GM12878 (cell line): ENCODE measurements at regions not wholly inside any gene's neighbourhood (a gene's known extent, or its start where the extent isn't known, plus 50 kb on each side); places are given as distances from the start of the nearest gene placed in this dataset.

Experiments used
- ATAC-seq: fragments of 200-7000 bp; cut with Tn5 transposase; 3 replicates; pipeline ENCODE4 v1.9.1; 2020; ENCODE audit warnings: mild to moderate bottlenecking, moderate library complexity
- BruUV-seq: library from RNA; stranded (reverse); fragments of 400-500 nt; replicated peaks from 2 replicates; lab custom pipeline; 2021; lab: Mats Ljungman, UMichigan
- CTCF ChIA-PET: fragments of 300-600 bp; sonication (Branson Sonifier 250); formaldehyde crosslinking; extraction: SDS; loops from one replicate; lab custom pipeline; 2021; ENCODE audit warnings: inconsistent platforms; lab: Yijun Ruan, JAX
- POLR2A ChIA-PET: fragments of 350-600 bp; formaldehyde crosslinking; extraction: SDS; loops from one replicate; lab custom pipeline; 2021; ENCODE audit warnings: inconsistent platforms; lab: Charles Lee
- RAD21 ChIA-PET: fragments of 300-600 bp; sonication (Branson Sonifier 250); formaldehyde crosslinking; loops from one replicate; lab custom pipeline; 2023; ENCODE audit warnings: antibody characterized with exemption; ENCODE audit not compliant: unreplicated experiment; lab: Charles Lee
- SMC1A ChIA-PET: fragments of 300-600 bp; sonication (Branson Sonifier 250); formaldehyde crosslinking; loops from one replicate; lab custom pipeline; 2023; ENCODE audit not compliant: unreplicated experiment, uncharacterized antibody; lab: Charles Lee
- DNase-seq: peaks from one replicate; pipeline ENCODE4 v3.0.0-alpha.2; 2011; ENCODE audit warnings: low read depth, low spot score
- FAIRE-seq: peaks from 3 replicates; lab custom pipeline; 2011; peaks lifted over from hg19 to GRCh38; lab: Jason Lieb, UNC
- H2AFZ ChIP-seq: 2 replicates; pipeline ENCODE4 v1.6.0; 2011; ENCODE audit warnings: low read depth, low read length, control low read depth; ENCODE audit not compliant: control insufficient read depth
- H3K27ac ChIP-seq: 2 replicates; pipeline ENCODE4 v1.5.1; 2011; ENCODE audit warnings: control low read depth; ENCODE audit not compliant: control insufficient read depth, insufficient read depth
- H3K27me3 ChIP-seq, 2 experiments: replicated peaks in 1 of 2; 2 replicates each; pipeline versions ENCODE4 v1.6.0 to v1.6.1; 2011; ENCODE audit warnings: low read length in 1 of 2; ENCODE audit not compliant: control insufficient read depth in 2 of 2, insufficient read depth in 2 of 2
- H3K36me3 ChIP-seq, 2 experiments: 2 replicates each; pipeline ENCODE4 v1.5.1; 2011; ENCODE audit warnings: low read length in 1 of 2; ENCODE audit not compliant: control insufficient read depth in 2 of 2, insufficient read depth in 2 of 2
- H3K4me1 ChIP-seq: 2 replicates; pipeline ENCODE4 v1.6.1; 2011; ENCODE audit warnings: mild to moderate bottlenecking, low read length, moderate library complexity, mixed read lengths; ENCODE audit not compliant: control insufficient read depth, insufficient read depth
- H3K4me2 ChIP-seq: 2 replicates; pipeline ENCODE4 v1.6.0; 2011; ENCODE audit warnings: control low read depth; ENCODE audit not compliant: control insufficient read depth, insufficient read depth
- H3K4me3 ChIP-seq: fragments of 200-600 bp; sonication (generic); 2 replicates; pipeline ENCODE4 v1.5.1; 2016
- H3K79me2 ChIP-seq: 2 replicates; pipeline ENCODE4 v1.6.0; 2011; ENCODE audit warnings: low read length; ENCODE audit not compliant: control insufficient read depth, insufficient read depth
- H3K9ac ChIP-seq: 2 replicates; pipeline ENCODE4 v1.8.0; 2011; ENCODE audit warnings: low read length, control low read depth, mixed read lengths; ENCODE audit not compliant: control insufficient read depth, insufficient read depth
- H3K9me3 ChIP-seq: replicated peaks from 3 replicates; pipeline ENCODE4 v1.5.1; 2011; ENCODE audit warnings: mild to moderate bottlenecking, low read length; ENCODE audit not compliant: control insufficient read depth, insufficient read depth
- H4K20me1 ChIP-seq: 2 replicates; pipeline ENCODE4 v1.6.0; 2011; ENCODE audit not compliant: control insufficient read depth, insufficient read depth
- RBBP5 ChIP-seq: fragments of 200-600 bp; sonication (generic); conservative IDR thresholded peaks from 2 replicates; pipeline ENCODE4 v1.6.1; 2016
- WGBS: methylation state at CpG from one replicate; pipeline ENCODE4 v1.1.6; 2016; ENCODE audit warnings: low lambda C conversion rate; ENCODE audit not compliant: insufficient replicate concordance, insufficient coverage; ENCODE audit errors: missing lambda C conversion rate; 5-methylcytosine and 5-hydroxymethylcytosine counted together
- in situ Hi-C: fragments of 300-500 bp; cut with MboI; formaldehyde crosslinking; loops from 9 replicates; pipeline ENCODE4 v1.14.3; 2018; ENCODE audit warnings: mixed read lengths
- intact Hi-C: fragments of 100-400 bp; cut with micrococcal nuclease; formaldehyde crosslinking; loops from one replicate; pipeline ENCODE4 v1.14.2; 2022; ENCODE audit not compliant: unreplicated experiment
- TF ChIP-seq, protein P1 (sequence below): fragments of 450-650 bp; formaldehyde crosslinking; IDR thresholded peaks from 2 replicates; pipeline ENCODE4 v1.4.0; 2020; ENCODE audit warnings: mild to moderate bottlenecking, moderate library complexity

GRCh38 chr11:42764936-42765335 lies 546.9 kb upstream of the API5 start:
- ChIA-PET SMC1A (no interaction called here), RAD21 (no interaction called here), POLR2A (no interaction called here), CTCF (no interaction called here)
- FAIRE-seq (no peak), ATAC-seq (no peak), DNase-seq (no peak)
- Histone ChIP-seq H3K27me3 (no peaks in the 10 kb centered on the region), H3K4me2 (no peak overlapping the region), H3K9ac (no peak overlapping the region), H3K4me3 (no peak overlapping the region), H2AFZ (no peak overlapping the region), H3K9me3 (no peaks in the 10 kb centered on the region), H3K36me3 (no peaks in the 10 kb centered on the region), H3K27ac (no peak overlapping the region), H3K4me1 (no peaks in the 10 kb centered on the region), H4K20me1 (no peaks in the 10 kb centered on the region), H3K79me2 (no peaks in the 10 kb centered on the region)
- intact Hi-C loops (no loop called here), in situ Hi-C loops (no loop called here)
- 84% methylated on average over 2 of the region's 2 CpGs for WGBS
- TF ChIP-seq, protein P1, sequence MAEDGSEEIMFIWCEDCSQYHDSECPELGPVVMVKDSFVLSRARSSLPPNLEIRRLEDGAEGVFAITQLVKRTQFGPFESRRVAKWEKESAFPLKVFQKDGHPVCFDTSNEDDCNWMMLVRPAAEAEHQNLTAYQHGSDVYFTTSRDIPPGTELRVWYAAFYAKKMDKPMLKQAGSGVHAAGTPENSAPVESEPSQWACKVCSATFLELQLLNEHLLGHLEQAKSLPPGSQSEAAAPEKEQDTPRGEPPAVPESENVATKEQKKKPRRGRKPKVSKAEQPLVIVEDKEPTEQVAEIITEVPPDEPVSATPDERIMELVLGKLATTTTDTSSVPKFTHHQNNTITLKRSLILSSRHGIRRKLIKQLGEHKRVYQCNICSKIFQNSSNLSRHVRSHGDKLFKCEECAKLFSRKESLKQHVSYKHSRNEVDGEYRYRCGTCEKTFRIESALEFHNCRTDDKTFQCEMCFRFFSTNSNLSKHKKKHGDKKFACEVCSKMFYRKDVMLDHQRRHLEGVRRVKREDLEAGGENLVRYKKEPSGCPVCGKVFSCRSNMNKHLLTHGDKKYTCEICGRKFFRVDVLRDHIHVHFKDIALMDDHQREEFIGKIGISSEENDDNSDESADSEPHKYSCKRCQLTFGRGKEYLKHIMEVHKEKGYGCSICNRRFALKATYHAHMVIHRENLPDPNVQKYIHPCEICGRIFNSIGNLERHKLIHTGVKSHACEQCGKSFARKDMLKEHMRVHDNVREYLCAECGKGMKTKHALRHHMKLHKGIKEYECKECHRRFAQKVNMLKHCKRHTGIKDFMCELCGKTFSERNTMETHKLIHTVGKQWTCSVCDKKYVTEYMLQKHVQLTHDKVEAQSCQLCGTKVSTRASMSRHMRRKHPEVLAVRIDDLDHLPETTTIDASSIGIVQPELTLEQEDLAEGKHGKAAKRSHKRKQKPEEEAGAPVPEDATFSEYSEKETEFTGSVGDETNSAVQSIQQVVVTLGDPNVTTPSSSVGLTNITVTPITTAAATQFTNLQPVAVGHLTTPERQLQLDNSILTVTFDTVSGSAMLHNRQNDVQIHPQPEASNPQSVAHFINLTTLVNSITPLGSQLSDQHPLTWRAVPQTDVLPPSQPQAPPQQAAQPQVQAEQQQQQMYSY = no peak
- BruUV-seq = no TSS peak

- RAD21 ChIA-PET = interaction anchor here (0.9 to 2.4 kb wide), 3 partner anchors 510 to 514 kb away, joined by 3 to 12 read pairs (median 6); no protein-coding TSS in a partner anchor
- SMC1A ChIA-PET = interaction anchor here (0.6 to 2.7 kb wide), 9 partner anchors 11 to 514 kb away, joined by 3 to 13 read pairs (median 3); no protein-coding TSS in a partner anchor
- H3K9ac ChIP-seq = no peak overlapping the region
- FAIRE-seq (no peak), ATAC-seq (no peak), DNase-seq (no peak)
- no peak overlapping the region for H3K27ac ChIP-seq
- intact Hi-C loops = no loop called here
- no peak overlapping the region for H3K4me3 ChIP-seq
- no peak overlapping the region for H3K4me2 ChIP-seq
- POLR2A ChIA-PET = no interaction called here
- H3K9me3 ChIP-seq = no peaks in the 10 kb centered on the region
- no peaks in the 10 kb centered on the region for H3K79me2 ChIP-seq
- H3K36me3 ChIP-seq = no peaks in the 10 kb centered on the region
- H4K20me1 ChIP-seq = no peaks in the 10 kb centered on the region
- CTCF ChIA-PET = interaction anchor here (0.7 to 5.3 kb wide), 6 partner anchors 71 to 514 kb away, joined by 3 to 40 read pairs (median 12); no protein-coding TSS in a partner anchor
- WGBS = 16% methylated on average over 2 of the region's 2 CpGs
- TF ChIP-seq RBBP5 = no peak
- no peaks in the 10 kb centered on the region for H3K4me1 ChIP-seq
- BruUV-seq = no TSS peak
- no peaks in the 10 kb centered on the region for H3K27me3 ChIP-seq
- no peak overlapping the region for H2AFZ ChIP-seq
- in situ Hi-C loops = no loop called here
Observed at GRCh38 chr11:42768576-42768975, 543.2 kb upstream of the API5 start.
